ENCODE measurements at regions not wholly inside any gene's neighbourhood (a gene's known extent, or its start where the extent isn't known, plus 50 kb on each side); places are given as distances from the start of the nearest gene placed in this dataset.

DNA sequence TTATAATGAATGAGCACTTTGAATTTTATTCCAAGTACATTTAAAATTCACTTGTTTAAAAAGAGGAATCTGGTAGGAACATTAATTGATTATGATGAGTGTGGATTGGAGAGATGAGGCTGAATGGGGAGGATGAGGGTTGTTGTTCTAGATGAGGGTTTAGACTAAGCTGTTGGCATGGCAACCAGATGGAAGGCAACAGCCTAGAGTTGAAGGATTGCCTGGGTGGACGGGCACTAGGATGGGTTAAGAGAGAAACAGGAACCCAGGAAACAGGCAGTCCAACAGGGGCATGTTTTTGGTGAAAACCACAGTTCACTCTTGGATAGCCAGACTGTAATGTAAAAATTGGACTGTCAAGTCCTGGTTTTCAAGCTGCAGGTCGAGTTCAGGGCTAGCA is 125.5 kb downstream of the CHRM3 start:
- TF ChIP-seq CTCF (IDR thresholded peaks at IDR 0.05) (no peak), POLR2A (IDR thresholded peaks at IDR 0.05) (no peak)

Data from stomach (tissue), 4 donors.